ENCODE measurements at regions not wholly inside any gene's neighbourhood (a gene's known extent, or its start where the extent isn't known, plus 50 kb on each side); places are given as distances from the start of the nearest gene placed in this dataset.

- TF ChIP-seq MAX (IDR thresholded peaks at IDR 0.05; ENCODE audit: low read depth, low read length): no peak
- TF ChIP-seq CTCF (IDR thresholded peaks at IDR 0.05; ENCODE audit: low read depth, low read length): no peak
- TF ChIP-seq MYC (IDR thresholded peaks at IDR 0.05; ENCODE audit: low read depth, low read length): no peak
Observed at GRCh38 chrX:121150217-121150616, 102.8 kb downstream of the GLUD2 start.

Measured in NB4 (cell line).